Epithelial cell of esophagus (primary cell): ENCODE measurements at regions not wholly inside any gene's neighbourhood (a gene's known extent, or its start where the extent isn't known, plus 50 kb on each side); places are given as distances from the start of the nearest gene placed in this dataset.
"Not testable (repeated sequence)": the region's sequence is repeated elsewhere in the genome, so short reads cannot be mapped to it uniquely, and the experiment has no call there.

Experiments used
- DNase-seq: peaks from one replicate; pipeline ENCODE4 v3.0.0; 2010; ENCODE audit warnings: low read depth
- H3K4me3 ChIP-seq: 2 replicates; pipeline ENCODE4 v1.5.1; 2011; ENCODE audit warnings: mild to moderate bottlenecking, low read length, control low read depth
- CTCF ChIP-seq: IDR thresholded peaks from 2 replicates; pipeline ENCODE4 v1.5.1; 2011; ENCODE audit warnings: low read depth, mild to moderate bottlenecking, low read length, control low read depth, inconsistent platforms; ENCODE audit not compliant: insufficient read depth; ENCODE audit errors: missing control alignments

- DNase-seq: peak; percentile 26
- no peak overlapping the region for H3K4me3 ChIP-seq
- no peak for TF ChIP-seq CTCF
Observed at GRCh38 chr1:58060559-58061170, 485.9 kb downstream of the OMA1 start.

GRCh38 chr1:58059789-58060188 lies 486.7 kb downstream of the OMA1 start:
- DNase-seq: no peak
- TF ChIP-seq CTCF: no peak
- H3K4me3 ChIP-seq: no peak overlapping the region

- DNase-seq: no peak
- TF ChIP-seq CTCF: no peak
- H3K4me3 ChIP-seq: no peak overlapping the region
Observed at GRCh38 chr1:58058323-58058722, 488.2 kb downstream of the OMA1 start.

GRCh38 chr1:58057826-58058225 lies 488.7 kb downstream of the OMA1 start:
- no peak for TF ChIP-seq CTCF
- H3K4me3 ChIP-seq: no peak overlapping the region
- peak; percentile 47 for DNase-seq

GRCh38 chr1:58051187-58051586 lies 495.3 kb downstream of the OMA1 start:
- not testable (repeated sequence) for DNase-seq, H3K4me3 ChIP-seq

- peak; percentile 34 for DNase-seq
- peak; percentile 83 for TF ChIP-seq CTCF
- no peak overlapping the region for H3K4me3 ChIP-seq
Observed at GRCh38 chr1:58047265-58047858, 499.2 kb downstream of the OMA1 start.

- H3K4me3 ChIP-seq: no peak overlapping the region
- TF ChIP-seq CTCF: no peak
- DNase-seq: no peak
Observed at GRCh38 chr1:58045094-58045705, 501.3 kb downstream of the OMA1 start.
